ENCODE measurements at regions not wholly inside any gene's neighbourhood (a gene's known extent, or its start where the extent isn't known, plus 50 kb on each side); places are given as distances from the start of the nearest gene placed in this dataset.

DNA sequence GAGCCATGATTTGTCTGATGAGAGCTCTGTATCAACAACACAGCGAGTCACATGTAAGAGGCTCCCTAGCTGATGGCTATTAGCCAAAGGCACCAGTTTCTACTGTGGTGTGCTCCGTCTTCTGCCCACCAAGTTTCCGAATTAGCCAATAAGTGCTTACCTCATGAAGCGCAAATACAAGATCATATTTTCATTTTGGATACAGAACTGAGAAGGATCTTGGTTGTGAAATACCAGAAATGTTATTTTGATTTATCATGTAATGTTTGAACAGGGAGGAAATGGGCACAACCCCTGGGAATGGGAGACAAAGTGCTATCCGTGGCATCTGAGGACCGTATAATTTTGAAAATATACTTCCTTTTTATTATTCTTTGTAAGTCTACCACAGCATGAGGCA, 234.3 kb downstream of the DACT1 start:
- 59 to 79% (median 74%) methylated on average over 6 of the region's 6 CpGs for WGBS, 4 donors
- Histone ChIP-seq H3K4me3 (no peak overlapping the region), H3K4me1 (replicated peaks in 1 of 2) (no peaks in the 10 kb centered on the region), H3K9me3 (replicated peaks in 1 of 3) (no peaks in the 10 kb centered on the region), H3K27me3 (peaks cover 3% of the 10 kb centered on the region), H3K27ac (no peak overlapping the region), H3K36me3 (replicated peaks in 1 of 2) (no peaks in the 10 kb centered on the region)
- intact Hi-C loops (cut with DNase I), result no loop called here
- DNase-seq, result no peak
- TF ChIP-seq, protein P1, sequence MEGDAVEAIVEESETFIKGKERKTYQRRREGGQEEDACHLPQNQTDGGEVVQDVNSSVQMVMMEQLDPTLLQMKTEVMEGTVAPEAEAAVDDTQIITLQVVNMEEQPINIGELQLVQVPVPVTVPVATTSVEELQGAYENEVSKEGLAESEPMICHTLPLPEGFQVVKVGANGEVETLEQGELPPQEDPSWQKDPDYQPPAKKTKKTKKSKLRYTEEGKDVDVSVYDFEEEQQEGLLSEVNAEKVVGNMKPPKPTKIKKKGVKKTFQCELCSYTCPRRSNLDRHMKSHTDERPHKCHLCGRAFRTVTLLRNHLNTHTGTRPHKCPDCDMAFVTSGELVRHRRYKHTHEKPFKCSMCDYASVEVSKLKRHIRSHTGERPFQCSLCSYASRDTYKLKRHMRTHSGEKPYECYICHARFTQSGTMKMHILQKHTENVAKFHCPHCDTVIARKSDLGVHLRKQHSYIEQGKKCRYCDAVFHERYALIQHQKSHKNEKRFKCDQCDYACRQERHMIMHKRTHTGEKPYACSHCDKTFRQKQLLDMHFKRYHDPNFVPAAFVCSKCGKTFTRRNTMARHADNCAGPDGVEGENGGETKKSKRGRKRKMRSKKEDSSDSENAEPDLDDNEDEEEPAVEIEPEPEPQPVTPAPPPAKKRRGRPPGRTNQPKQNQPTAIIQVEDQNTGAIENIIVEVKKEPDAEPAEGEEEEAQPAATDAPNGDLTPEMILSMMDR (IDR thresholded peaks at IDR 0.05), result no peak
- no peak for TF ChIP-seq POLR2A (IDR thresholded peaks at IDR 0.05)

DNA sequence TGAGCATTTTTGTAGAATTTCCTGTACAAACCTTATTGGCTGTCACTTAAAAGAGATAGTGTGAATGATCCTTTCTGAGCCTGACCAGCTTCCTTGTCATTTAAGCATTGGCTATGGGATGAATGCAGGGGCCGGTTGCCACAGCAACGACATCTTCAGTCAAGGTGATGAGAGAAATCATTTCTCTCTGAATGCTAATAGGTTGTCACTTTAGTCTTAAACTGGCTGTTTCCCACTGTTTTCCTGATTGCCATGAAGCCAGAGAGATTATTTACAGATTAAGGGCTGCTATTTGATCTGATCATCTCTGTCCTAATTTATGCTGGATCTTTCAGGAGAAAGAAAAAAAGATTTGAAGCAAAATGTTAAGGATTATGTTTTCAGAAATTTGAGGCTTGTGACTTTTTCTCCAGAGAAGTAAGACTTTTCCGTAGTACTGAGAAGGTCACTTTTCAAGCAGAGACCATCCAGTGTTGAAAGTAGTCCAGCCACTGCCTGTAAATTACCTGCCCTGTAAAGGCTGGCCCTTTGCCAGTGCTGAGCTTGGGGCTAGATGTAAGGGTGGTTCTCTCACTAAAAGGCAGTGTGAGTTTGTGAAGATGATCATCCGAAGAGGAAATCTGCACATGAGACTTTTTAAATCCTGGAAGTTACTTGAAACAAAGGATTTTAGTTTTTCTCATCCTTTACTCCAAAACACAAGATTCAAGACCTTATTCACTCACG, 235.6 kb downstream of the DACT1 start:
- Histone ChIP-seq H3K27me3 (no peaks in the 10 kb centered on the region), H3K36me3 (replicated peaks in 1 of 2) (no peaks in the 10 kb centered on the region), H3K27ac (no peak overlapping the region), H3K4me1 (replicated peaks in 1 of 2) (no peaks in the 10 kb centered on the region), H3K4me3 (no peak overlapping the region), H3K9me3 (replicated peaks in 1 of 3) (no peaks in the 10 kb centered on the region)
- TF ChIP-seq, protein P1 (IDR thresholded peaks at IDR 0.05), result no peak
- no peak for TF ChIP-seq POLR2A (IDR thresholded peaks at IDR 0.05)
- intact Hi-C loops (cut with DNase I), result no loop called here
- 59 to 73% (median 65%) methylated on average over 5 of the region's 5 CpGs for WGBS, 4 donors
- no peak for DNase-seq

DNA sequence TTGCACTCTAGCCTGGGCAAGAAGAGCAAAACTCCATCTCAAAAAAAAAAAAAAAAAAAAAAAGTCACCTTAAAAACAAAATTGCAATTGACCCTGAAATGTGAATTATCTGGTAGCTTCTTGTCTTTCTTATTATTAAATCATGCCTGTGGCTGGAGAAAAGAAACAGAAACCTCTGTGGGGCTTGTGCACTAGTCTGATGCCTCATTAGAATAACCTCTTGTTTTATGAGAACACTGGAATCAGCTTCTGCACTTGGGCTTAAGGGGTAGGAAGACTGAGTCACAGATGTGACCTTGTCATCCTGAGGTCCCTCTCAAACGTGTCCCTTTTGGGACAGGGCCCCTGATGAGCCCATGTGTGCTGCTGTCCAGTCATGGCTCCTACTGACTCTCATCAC, 237.9 kb downstream of the DACT1 start:
- H3K36me3 ChIP-seq (replicated peaks in 1 of 2), result no peaks in the 10 kb centered on the region
- no peaks in the 10 kb centered on the region for H3K4me1 ChIP-seq (replicated peaks in 1 of 2)
- H3K27ac ChIP-seq, result no peak overlapping the region
- DNase-seq, result no peak
- intact Hi-C loops (cut with DNase I), result no loop called here
- TF ChIP-seq, protein P1 (IDR thresholded peaks at IDR 0.05), result no peak
- TF ChIP-seq POLR2A (IDR thresholded peaks at IDR 0.05), result no peak
- 18 to 33% (median 24%) methylated on average over 1 of the region's 1 CpG for WGBS, 4 donors
- no peak overlapping the region for H3K4me3 ChIP-seq
- no peaks in the 10 kb centered on the region for H3K27me3 ChIP-seq
- H3K9me3 ChIP-seq (replicated peaks in 1 of 3), result no peaks in the 10 kb centered on the region

DNA sequence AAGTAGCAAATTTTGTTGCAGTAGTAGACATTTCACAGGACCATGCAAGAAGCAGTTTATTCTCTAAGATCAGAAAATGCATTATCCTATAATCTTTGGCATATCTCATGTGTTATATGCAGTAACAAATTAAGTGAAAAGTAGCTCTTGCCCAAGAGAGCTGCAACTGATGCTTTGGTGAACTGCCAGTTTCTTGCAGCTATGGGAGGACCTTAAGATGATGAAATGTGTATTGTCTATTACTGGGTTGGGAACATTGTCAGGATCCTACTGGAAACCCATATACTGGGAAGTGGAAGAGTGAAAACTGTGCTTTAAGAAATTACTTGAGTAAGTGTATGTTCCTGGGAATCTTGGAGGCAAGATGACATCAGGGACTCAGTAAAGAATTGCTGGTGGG, 238.8 kb downstream of the DACT1 start:
- DNase-seq, result no peak
- H3K4me3 ChIP-seq, result no peak overlapping the region
- intact Hi-C loops (cut with DNase I), result no loop called here
- H3K4me1 ChIP-seq (replicated peaks in 1 of 2), result no peaks in the 10 kb centered on the region
- H3K9me3 ChIP-seq (replicated peaks in 1 of 3), result no peaks in the 10 kb centered on the region
- no peak overlapping the region for H3K27ac ChIP-seq
- H3K36me3 ChIP-seq (replicated peaks in 1 of 2), result no peaks in the 10 kb centered on the region
- no peak for TF ChIP-seq POLR2A (IDR thresholded peaks at IDR 0.05)
- TF ChIP-seq, protein P1 (IDR thresholded peaks at IDR 0.05), result no peak
- H3K27me3 ChIP-seq, result no peaks in the 10 kb centered on the region

Measured in adrenal gland (tissue), 9 donors.